GM10266 (cell line): ENCODE measurements at regions not wholly inside any gene's neighbourhood (a gene's known extent, or its start where the extent isn't known, plus 50 kb on each side); places are given as distances from the start of the nearest gene placed in this dataset.

Source experiments
- DNase-seq: peaks from one replicate; pipeline ENCODE4 v3.0.0; 2012; ENCODE audit errors: extremely low spot score
- TF ChIP-seq, protein P1 (sequence below): IDR thresholded peaks from 2 replicates; pipeline ENCODE4 v1.5.1; 2012; ENCODE audit warnings: mild to moderate bottlenecking, low read depth; ENCODE audit not compliant: control insufficient read depth, insufficient read depth; ENCODE audit errors: missing control alignments

DNA sequence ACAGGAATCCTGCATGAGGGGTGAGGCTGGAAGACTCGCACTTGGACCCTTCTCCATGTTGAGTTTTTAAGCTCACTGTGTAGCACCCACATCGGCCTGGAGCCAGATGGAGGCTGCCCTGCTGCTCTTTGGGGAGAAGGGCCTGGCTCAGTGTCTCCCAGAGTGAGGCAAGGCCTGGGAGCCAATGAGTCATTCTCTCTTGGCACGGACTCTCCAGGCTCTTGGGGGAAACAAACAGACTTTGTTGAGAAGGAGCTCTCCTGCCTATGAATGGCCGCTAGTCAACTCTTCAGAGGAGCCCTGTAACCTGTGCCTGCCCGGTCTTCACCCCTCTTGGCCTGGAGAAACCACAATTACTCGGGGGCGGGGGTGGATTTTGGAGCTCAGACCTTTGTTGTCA is 50.8 kb upstream of the MAF start:
- no peak for DNase-seq

More for the DNA sequence above, 50.8 kb upstream of the MAF start:
- TF ChIP-seq, protein P1, sequence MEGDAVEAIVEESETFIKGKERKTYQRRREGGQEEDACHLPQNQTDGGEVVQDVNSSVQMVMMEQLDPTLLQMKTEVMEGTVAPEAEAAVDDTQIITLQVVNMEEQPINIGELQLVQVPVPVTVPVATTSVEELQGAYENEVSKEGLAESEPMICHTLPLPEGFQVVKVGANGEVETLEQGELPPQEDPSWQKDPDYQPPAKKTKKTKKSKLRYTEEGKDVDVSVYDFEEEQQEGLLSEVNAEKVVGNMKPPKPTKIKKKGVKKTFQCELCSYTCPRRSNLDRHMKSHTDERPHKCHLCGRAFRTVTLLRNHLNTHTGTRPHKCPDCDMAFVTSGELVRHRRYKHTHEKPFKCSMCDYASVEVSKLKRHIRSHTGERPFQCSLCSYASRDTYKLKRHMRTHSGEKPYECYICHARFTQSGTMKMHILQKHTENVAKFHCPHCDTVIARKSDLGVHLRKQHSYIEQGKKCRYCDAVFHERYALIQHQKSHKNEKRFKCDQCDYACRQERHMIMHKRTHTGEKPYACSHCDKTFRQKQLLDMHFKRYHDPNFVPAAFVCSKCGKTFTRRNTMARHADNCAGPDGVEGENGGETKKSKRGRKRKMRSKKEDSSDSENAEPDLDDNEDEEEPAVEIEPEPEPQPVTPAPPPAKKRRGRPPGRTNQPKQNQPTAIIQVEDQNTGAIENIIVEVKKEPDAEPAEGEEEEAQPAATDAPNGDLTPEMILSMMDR = no peak
